T-helper 9 cell (primary cell): ENCODE measurements at regions not wholly inside any gene's neighbourhood (a gene's known extent, or its start where the extent isn't known, plus 50 kb on each side); places are given as distances from the start of the nearest gene placed in this dataset.

ENCODE experiments used
- DNase-seq: peaks from one replicate; pipeline ENCODE4 v3.0.0-alpha.2; 2020

GRCh38 chr1:39109644-39110043, 83.5 kb downstream of the NDUFS5 start:
- DNase-seq: no peak

GRCh38 chr1:39110325-39110851, 84.2 kb downstream of the NDUFS5 start:
- no peak for DNase-seq

- no peak for DNase-seq
These were observed 84.7 kb downstream of the NDUFS5 start for GRCh38 chr1:39110882-39111281.

DNA sequence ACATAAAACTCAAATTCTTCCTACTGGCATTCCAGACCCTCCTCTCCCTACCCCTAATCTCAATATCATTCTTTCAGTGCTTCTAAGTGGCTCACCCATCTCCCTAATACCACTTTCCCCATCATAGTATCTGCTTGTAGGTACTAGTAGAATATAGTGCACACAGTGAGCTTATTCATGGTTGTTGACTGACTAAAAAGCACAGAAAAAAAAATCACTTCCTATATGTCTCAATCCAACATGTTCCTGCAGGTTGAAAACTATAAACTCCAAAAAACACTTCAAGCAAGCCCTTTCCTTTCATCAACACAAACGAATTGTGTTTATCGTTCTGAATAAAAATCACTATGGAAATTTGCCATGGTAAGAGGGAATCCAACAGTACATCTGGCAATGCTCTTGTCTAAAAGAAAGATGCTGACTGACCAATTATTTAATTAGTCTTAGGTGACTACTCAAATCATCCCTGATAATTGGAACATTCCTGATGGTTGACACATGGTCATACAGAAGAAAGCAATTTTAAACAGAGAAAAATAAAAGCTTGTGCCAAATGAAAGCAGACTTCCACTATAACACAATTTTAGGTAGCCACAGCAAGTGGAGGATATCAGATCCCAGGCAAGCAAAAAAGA, 87.1 kb downstream of the NDUFS5 start:
- no peak for DNase-seq

- DNase-seq: no peak
These were observed 89.0 kb upstream of the MACF1 start for GRCh38 chr1:39115271-39116110.

DNA sequence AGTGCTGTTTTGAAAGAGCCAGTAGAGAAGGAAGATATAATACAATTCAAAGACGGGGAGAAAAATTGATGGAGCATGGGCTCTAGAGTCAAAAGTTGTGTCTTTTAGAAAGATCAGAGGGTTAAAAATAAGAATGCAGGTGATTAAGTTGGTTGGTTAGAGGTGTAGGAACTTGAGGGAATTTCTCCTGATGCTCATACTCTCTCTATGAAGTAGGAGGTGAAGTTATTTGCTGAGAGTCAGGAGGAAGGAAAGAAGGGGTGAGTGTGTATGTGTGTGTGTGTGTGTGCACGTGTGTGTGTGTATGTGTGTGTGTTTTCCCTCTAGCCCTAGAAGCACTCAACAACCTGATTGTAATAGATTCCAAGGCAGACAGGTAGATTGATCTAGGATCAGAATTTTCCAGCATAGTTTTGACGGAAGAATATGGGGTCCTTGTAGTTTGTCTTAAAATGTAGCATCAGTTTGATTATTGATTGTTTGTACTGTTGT, 88.3 kb upstream of the MACF1 start:
- no peak for DNase-seq

DNA sequence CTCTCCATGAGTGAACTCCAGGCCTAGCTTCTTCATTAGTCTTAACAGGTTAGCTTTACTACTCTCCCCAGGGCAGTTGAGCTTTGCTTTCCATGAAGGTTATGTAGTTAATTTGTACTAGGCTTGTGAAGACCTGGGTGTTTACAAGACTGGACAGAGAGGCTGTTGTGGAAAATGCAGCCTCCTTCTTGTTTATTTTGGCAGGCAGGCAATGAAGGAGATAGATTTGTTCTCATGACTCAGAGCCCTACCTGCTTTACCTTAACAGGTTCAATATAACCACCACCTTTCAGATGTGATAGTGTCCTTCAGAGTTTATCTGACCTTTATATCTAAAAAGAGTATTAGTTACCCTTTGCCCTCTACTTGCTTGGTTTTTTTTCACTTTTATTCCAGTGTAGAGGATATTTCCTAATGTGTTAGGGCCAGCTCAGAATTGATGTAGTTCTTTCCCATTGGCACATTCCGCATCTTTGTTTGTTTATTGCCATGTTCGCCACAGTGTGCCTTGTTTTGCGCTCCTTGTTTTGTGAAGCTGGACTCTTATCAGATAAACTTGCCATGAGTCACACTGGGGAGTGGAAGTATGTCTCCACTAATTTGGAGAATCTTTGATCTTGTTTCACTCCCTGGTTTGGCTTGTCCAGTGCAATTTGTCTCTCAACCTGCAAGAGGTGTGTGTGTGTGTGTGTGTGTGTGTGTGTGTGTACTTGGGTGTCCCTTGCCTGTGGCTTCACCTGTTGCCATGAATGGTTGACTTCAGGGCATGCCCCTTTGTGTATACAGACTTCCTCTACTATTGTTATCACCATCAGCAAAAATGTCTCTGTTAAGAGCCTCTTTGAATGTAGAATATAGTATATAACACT, 87.4 kb upstream of the MACF1 start:
- DNase-seq: no peak

GRCh38 chr1:39117899-39118450, 86.5 kb upstream of the MACF1 start:
- no peak for DNase-seq

DNA sequence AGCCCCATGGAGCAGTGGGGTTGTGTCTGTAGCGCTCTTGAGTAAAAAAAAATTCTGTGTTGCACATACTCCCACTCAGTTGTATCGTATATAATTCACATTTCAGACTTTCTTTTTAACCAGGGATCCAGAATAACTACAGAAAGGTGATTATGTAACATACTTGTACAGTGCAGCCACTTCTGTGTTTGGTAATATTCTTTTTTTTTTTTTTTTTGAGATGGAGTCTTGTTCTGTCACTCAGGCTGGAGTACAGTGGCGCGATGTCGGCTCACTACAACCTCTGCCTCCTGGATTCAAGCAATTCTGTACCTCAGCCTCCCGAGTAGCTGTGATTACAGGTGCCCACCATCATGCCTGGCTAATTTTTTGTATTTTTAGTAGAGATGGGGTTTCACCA, 82.4 kb upstream of the MACF1 start:
- DNase-seq: no peak

DNA sequence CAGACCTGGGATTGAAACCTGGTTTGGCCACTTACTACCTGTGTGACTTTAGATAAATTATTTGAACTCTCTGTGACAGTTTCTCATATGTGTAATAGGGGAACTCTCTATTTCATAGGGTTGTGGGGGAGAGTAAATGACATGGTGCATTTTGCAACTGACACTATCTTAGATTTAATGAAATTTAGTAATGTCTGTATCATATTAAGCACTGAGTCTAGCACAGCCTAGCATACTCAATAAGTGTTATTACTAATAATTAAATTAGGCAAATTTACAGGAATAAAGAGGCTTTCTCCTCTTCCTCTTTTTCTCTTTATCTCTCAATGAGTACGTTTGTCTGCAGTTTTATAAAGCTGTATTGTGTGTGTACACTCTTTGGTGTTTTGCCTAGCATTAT, 80.2 kb upstream of the MACF1 start:
- DNase-seq: no peak

GRCh38 chr1:39127513-39127912, 77.0 kb upstream of the MACF1 start:
- DNase-seq: no peak

GRCh38 chr1:39128126-39128525, 76.4 kb upstream of the MACF1 start:
- no peak for DNase-seq

DNA sequence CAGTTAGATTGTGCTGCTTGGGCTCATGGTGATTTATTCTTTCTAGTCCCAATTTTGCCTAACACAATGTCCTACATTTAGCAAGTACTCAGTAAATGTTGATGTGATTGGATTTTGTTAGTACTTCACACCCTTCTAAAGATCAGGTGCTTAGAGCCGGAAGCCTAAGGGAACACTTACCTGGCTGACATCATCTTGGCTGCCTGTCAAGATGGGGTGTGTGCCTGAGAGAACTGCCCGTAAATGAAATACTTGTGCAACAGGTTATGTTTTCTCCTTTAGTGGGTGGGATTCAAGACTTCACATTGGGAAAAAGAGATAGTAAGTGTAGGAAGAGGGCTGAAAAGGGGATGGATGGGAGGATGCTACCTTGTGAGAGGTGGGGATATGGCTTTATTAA, 75.5 kb upstream of the MACF1 start:
- no peak for DNase-seq

- DNase-seq: no peak
These were observed 75.0 kb upstream of the MACF1 start for GRCh38 chr1:39129514-39129913.

- DNase-seq: no peak
These were observed 74.2 kb upstream of the MACF1 start for GRCh38 chr1:39130325-39130724.

DNA sequence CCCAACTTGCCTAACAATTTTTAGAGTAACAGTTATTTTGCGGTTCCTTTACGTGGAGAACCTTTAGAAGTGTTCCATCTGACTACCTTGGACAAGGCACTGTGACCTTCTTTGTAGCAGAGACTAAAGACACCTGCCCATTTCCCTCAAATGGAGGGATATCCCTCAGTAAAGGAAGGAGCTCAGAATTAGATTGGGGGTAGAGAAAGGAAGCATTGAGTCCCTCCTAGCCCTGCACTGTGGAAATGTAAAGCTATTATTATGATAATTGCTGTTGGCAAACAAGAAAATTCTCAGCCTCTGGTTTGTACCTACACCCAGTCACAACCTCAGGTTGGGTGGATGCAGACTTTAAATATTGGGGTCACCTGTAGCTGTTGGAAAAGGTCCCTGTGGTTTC, 72.6 kb upstream of the MACF1 start:
- DNase-seq: no peak

DNA sequence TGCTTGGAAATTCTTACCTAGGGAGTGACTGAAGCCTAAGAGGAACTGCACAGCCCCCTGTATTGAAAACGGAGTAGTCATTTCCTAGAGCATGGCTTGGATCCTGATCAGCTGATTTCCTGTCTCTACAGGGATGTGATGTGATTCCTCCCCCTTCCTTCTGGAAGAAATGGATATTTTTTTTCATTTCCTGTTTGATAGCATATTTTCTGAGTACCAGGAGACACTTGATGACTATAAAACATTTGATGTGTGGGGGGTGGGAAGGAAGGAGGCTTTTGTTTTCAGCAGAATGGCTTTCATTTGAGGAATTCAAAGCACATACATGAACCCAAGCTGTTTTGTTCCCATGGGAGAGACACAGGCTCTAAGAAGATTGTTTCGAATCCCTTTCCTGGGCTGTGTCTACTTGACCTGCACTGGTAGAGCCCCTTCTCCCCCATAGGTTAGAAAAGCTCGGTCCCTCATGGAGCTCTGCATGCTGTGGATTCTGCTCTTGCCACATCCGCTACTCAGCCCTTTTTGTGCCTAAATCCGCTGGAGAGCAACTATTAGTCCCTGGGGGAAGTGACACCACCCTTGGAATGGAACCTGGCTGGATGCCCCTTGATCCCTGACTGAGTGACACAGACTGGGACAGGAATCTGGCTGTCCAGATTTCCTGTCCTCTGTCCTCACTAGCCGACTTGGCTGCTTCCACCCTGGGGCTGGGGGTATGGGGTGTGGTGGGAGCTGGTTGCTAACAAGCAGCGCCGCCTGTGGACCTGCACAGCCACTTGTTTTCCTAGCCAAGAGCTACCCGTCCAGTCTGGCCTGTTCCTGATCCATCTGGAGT, 71.8 kb upstream of the MACF1 start:
- no peak for DNase-seq

GRCh38 chr1:39133340-39133684, 71.2 kb upstream of the MACF1 start:
- no peak for DNase-seq

DNA sequence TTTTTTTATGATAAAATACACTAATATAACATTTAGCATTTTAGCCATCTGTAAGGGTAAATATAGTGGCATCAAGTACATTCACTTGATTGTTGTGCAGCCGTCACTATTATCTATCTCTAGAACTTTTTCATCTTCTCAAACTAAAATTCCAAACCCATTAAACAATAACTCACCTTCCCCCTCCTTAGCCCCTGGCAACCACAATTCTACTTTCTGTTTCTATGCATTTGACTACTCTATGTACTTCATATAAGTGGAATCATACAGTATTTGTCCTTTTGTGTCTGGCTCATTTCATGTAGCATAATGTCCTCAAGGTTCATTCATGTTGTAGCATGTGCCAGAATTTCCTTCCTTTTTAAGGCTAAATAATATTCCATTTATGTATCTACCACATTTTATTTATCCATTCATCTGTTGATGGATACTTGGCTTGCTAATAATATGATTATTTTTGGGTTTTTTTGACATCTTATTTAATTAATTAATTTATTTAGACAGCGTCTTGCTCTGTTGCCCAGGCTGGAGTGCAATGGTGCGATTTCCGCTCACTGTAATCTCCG, 69.6 kb upstream of the MACF1 start:
- no peak for DNase-seq

DNA sequence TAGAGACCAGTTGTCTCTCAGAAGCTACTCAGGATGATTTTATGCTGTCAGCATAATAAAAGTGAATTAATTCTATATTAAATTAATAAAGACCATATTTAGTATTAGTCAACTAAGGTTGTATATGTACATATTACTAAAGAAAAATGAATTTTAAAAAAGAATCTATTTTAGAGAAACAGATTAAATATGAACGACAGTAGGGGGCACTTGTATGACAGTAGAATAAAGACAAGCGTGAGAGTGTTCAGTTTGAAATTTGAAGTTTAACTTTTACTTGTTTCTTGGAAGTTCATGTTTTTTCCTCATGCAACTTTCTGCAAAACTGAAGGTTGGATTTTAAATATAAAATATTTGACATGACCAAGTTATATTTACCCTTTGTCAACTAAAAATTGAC, 67.9 kb upstream of the MACF1 start:
- DNase-seq: no peak

DNA sequence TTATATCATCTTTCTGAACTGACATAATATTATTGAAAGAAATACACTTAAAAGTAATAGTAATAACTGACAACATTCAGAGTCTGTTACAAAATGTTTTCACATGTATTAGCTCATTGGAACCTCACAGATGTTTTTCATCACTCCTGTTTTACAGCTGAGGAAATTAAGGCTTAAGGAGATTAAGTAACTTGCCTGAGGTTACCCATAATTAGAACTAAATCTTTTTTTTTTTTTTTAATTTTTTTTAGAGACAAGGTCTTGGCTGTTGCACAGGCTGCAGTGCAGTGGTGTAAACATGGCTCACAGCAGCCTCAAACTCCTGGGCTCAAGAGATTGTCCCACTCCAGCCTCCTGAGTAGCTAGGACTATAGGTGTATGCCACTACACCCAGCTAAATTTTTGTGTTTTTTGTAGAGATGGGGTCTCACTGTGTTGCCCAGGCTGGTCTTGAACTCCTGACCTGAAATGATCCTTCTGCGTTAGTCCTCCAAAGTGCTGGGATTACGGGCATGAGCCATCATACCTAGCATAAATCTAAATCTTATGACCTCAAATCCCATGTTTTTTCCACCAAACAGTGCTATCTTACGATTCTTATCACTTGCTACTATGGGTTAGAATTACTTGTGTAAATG, 64.7 kb upstream of the MACF1 start:
- no peak for DNase-seq
